DMS79 treated with DMSO at 0.1 percent for 48 hours (cell line): ENCODE measurements at regions not wholly inside any gene's neighbourhood (a gene's known extent, or its start where the extent isn't known, plus 50 kb on each side); places are given as distances from the start of the nearest gene placed in this dataset.

Experiments
- DNase-seq: peaks from one replicate; lab custom pipeline; 2025; lab: John Stamatoyannopoulos, UW

GRCh38 chr18:45527891-45528290, 87.4 kb upstream of the SLC14A2 start:
- no peak for DNase-seq

DNA sequence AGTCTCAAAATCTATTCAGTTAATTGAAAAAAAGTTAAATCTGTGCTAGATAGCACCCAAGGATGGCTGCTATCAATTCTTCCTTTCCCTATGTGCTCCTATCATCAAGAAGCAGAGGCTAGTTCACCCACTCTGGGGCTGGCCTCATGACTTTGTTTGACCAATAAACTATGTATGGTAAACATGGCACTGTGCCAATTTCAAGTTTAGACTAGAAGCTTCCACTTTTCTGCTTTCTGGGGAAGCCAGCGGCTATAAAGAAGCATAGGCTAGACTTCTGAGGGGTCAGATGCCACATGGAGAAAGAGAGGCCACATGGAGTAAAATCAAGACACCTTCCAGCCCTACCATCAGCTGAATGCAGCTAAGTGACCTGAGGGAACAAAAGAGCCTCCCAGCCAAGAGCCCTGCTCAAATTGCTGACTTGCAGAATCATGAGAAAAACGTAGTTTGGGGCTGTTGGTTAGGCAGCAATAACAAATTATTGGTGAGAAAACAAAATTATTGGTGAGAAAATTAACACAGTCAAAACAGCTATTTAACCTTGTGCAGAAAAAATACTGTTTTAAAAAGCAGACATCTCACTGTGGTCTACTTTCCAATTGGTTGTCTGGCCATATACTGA, 86.5 kb upstream of the SLC14A2 start:
- no peak for DNase-seq

DNA sequence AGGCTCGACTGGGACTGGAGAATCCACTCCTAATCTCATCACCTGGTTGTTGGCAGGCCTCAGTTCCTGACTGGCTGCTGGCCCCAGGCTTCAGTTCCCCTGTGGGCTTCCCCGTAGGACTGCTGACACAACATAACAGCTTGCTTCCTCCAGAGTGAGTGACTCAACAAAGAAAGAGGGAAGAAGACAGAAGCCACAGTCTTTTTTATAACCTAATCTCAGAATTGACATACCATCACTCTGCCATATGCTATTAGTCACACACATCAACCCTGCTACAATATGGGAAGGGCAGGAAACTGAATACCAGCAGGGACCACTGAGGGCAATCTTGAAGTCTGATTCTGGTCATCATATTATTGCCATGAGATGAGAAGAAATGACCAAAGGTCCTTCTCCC, 76.8 kb upstream of the SLC14A2 start:
- DNase-seq, result no peak

DNA sequence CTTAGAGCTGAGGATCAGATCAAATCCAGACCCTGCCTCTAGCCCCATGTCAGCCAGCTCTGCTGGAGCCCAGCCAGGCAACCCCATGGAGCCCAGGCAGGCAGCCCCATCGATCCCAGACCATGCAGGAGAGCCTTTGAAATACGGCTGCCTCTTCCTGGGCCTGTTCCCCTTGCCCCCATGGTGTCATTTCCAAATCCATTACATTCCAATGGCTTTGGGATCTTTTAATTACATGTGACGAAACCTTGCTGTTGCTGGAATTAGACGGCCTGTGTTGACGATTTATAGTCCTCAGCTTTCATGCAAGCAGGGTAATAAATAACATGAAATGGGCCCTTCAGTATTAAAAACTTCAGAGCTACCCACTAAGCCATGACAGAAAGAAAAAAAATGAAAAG, 75.8 kb upstream of the SLC14A2 start:
- DNase-seq, result no peak

DNA sequence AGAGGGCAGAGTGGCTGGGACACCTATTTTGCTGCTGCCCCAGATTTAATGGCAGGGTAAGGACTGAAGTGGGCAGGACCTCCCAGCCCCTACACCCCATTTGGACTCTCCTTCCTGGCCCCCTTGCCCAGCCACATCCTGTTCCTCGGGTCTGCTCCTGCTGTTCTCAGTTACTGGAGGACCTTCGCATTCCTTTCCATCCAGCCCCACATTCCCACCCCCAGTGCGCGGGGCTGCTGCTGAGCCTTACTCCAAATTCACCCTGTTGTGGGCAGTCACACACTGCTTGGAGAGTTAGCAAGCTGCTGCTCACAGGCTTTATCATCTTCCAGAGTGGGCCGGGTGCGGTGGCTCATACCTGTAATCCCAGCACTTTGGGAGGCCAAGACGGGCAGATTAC, 75.2 kb upstream of the SLC14A2 start:
- DNase-seq, result no peak

DNA sequence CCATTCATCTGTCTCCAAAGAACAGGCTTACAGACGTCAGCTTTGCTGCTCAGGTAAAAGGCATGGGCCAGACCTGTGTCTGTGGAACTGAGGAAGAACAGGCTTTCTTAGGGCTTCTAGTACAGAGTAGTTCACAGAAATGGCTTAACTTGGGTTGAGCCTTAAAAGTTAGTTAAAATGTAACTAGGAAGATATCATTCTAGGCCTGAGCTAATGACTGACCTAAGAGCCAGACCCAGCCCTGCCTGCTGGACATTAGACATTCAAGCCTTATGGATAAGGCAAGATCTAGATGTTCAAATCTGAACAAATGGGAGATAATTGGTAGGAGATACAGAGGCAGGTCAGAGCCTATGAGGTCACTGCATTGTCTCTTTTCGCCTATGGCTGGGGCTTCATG, 73.9 kb upstream of the SLC14A2 start:
- no peak for DNase-seq

DNA sequence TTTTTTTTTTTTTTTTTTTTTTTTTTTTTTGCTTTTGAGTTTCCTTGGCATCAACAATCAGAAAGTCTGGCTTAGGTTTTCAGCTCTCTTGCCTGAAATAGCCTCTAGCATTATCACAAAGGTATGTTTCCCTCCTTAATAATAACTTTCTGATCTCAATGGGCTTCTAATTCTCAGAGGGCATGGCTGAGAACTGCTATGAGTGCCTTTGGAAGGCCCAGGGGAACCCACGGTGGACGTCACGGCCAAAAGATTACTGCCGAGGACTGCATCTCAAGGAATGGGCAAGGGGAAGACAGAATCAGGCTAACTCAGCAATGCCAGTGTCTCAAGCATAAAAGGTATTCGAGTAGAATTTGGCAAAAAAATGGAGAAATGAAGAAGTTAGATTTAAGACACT, 73.2 kb upstream of the SLC14A2 start:
- DNase-seq, result no peak

GRCh38 chr18:45547910-45548309, 67.4 kb upstream of the SLC14A2 start:
- no peak for DNase-seq

- DNase-seq, result no peak
Observed at GRCh38 chr18:45548614-45549013, 66.7 kb upstream of the SLC14A2 start.

DNA sequence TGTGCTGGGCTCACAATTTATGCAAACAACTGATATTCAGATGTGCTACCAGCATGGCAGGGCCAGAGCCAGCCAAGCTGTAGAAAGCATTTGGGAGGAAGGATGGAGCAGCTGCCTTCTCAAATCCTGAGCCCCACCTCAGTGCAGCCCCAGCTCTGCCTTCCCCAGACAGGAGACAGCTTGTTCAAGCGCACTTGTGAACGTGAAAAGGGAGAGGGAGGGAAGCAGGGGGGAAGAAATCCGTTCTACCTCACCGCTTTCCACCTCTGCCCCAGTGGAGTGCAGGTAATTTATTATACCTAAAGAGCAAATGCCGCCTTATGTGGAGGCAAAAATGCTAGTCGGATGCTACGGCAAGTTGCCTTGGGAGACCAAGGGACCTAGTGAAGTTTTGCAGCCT, 66.0 kb upstream of the SLC14A2 start:
- peak; percentile 89 for DNase-seq

DNA sequence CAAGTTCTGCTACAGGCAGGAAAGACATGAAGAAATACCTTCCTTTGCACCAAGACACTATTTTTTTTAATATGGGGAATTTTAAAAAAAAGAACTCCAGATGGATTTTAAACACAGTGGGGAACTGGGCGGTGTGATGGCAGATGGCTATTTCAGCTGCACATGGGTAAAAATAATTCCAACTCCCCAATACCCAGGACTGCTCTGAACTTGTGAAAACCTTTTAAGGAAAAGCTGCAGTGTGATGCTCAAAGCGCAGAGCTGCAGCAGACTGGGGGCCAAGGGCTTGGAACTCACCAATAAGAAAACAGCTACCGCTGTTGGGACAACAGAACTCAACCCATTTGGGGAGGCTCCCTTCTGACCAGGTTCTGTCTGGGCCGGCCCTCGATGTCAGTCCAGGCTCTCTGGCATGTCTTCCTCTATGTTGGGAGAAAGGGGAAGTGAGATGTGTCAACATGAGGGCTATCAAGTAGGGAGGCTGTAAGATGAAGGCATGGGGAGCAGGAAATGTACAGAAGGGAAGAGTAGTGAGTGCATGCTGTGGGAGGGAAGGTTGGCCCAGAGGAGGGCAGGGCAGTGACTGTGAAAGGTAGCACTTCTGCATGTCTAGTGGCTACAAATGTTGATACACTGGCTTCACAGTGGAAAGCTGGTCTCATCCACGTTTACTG, 64.0 kb upstream of the SLC14A2 start:
- DNase-seq, result no peak

GRCh38 chr18:45553723-45554388, 61.4 kb upstream of the SLC14A2 start:
- DNase-seq, result peak; percentile 93

DNA sequence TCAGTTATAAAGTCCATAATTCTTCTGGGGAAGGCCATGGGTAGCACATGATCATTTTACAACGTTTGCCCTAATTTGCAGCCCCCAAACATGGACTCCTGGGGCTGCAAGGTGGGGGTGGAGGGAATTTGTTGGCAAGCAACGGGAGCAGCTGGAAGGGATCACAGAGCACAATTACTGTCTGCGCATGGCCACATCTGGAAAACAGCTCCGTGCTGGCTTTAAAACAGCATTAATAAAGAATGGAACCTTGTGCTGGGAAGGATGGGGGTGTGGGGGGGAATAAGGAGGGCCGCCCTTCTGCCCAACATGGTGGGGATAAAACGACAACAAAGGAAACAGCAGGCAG, 60.9 kb upstream of the SLC14A2 start:
- peak; percentile 69 for DNase-seq

GRCh38 chr18:45556222-45556621, 59.1 kb upstream of the SLC14A2 start:
- no peak for DNase-seq

- peak; percentile 22 for DNase-seq
Observed at GRCh38 chr18:45557287-45557686, 58.0 kb upstream of the SLC14A2 start.

DNA sequence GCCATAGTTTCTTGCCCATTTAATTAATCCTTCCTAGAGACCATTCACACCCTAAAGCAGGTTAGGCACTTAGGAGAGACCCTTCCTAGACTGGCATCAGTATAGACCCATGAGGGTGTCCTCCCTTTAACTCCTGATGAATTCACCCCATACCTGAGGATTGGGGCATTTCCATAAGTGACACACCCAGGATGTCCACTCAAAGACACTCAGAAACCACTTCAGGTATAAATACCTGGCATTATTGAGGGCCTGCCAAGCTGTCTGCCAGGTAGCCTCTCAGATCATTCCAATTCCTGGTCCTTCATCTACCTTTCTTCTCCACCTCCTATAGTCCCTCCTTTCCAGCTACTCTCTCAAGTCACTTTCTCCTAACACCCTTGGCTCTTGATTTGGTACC, 57.5 kb upstream of the SLC14A2 start:
- DNase-seq, result peak; percentile 47

- no peak for DNase-seq
Observed at GRCh38 chr18:45559258-45559657, 56.0 kb upstream of the SLC14A2 start.

DNA sequence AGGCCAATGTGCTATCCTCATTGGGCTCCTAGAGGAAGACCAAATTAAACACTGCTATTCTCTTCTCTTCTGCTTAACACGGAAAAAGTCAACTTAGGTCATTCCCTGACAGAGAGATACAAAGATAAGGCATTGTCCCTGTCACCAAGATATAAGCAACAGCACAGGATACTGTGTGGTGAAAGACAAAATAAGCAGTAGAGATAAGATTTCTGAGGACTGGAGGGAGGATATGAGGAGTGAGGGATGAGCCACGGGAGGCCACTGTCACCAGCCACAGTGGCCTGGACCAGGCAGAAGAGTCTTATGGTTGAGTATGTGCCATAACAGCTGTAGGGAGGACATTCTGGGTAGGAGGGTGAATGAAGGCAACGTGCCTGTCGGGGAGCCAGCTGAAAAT, 54.4 kb upstream of the SLC14A2 start:
- no peak for DNase-seq

DNA sequence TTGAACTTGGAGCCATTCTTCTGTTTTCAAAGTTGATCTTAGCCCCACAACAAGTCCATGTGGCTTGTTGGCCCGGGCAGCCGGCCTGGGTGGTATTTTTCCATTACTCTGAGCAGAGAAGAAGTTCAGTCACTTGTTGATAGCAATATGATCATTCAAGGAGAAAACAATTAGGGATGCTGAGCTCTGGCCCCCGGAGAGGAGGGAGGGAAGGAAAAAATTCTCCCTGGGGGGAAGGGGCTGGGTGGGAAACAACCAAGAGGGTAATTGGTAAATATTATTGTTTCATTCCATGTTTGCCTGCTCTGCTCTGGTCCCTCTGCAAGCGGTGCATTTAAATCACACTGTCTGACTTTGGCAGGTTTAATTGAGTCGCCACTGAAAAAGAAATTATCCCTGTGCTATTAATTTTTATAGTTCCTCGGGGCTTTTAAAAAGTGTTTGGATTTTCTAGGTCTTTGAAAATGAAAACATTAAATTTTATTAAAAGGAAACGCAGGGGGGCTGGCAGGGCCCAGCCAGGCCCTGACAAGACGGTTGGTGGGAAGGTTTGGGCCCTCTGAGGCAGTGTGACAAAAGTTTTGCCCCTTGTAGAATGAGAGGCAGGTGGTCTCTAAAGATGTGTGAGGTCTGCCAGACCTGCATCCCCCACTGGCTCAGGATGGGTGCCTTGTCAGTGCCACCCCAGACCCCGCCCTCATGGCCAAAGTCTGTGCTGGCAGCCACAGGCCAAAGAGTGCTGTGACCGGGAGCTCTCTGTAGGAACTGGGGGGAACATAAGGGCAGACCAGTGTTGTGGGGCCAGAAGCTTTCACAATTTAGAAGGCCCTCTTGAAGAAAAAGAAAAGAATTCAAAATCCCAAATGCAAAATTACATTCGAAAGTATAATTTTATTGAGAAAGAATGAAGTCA, 52.5 kb upstream of the SLC14A2 start:
- DNase-seq, result no peak

- DNase-seq, result no peak
Observed at GRCh38 chr18:45565280-45565970, 49.9 kb upstream of the SLC14A2 start.
